ENCODE measurements at regions not wholly inside any gene's neighbourhood (a gene's known extent, or its start where the extent isn't known, plus 50 kb on each side); places are given as distances from the start of the nearest gene placed in this dataset.

DNA sequence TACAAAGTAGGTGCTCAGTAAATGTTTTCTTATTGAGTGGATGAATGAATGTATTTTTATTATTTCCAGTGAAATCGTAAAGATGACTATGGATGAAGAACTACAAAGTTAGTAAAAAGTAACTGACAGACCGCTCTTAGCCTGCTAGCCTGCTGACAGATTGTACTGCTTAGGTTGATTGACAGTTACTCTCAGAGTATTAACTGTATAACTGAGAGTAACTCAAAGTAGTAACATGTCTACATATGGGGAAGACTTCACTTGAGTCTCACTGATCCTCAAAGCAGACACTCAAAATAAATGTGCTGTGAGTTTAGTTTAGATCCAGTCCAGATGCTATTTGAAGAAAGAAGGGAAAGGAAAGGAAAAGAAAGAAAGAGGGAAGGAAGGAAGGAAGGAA is 272.3 kb upstream of the AMIGO2 start:
- H3K36me3 ChIP-seq (ENCODE audit: control insufficient read depth in 2 of 2, extremely low read depth in 1 of 2, insufficient read depth in 1 of 2, low read length in 1 of 2): no peaks in the 10 kb centered on the region
- no peaks in the 10 kb centered on the region for H3K9me3 ChIP-seq
- Mint-ChIP-seq H3K4me3 (peak overlapping the region in 1 of 3 donors; percentile 4), H3K4me1 (peaks cover 64 to 73% (median 71%) of the 10 kb centered on the region in 3 donors), H3K36me3 (peaks cover 4% of the 10 kb centered on the region), H3K27ac (peak overlapping the region; percentile 79 to 88), H3K27me3 (no peaks in the 10 kb centered on the region), H3K9me3 (no peaks in the 10 kb centered on the region)
- WGBS (ENCODE audit: insufficient coverage): no CpG with 5 or more reads among the region's 2 CpGs
- ChIA-PET POLR2A (no interaction called here), CTCF (no interaction called here)
- peaks cover 19 to 28% of the 10 kb centered on the region in 2 experiments for H3K4me1 ChIP-seq (ENCODE audit: control insufficient read depth in 1 of 2, extremely low read depth in 1 of 2, insufficient read depth in 2 of 2, low read length in 2 of 2)
- no peak overlapping the region for H3K27ac ChIP-seq (ENCODE audit: low read length)
- DNase-seq (no peak), ATAC-seq (replicated peaks in 1 of 4) (no peak)
- no peak overlapping the region for H3K4me3 ChIP-seq (ENCODE audit: control insufficient read depth in 1 of 2, extremely low read depth in 1 of 2, low read length in 1 of 2)
- no peaks in the 10 kb centered on the region for H3K27me3 ChIP-seq (replicated peaks in 1 of 2; ENCODE audit: control insufficient read depth in 2 of 2, extremely low read depth in 1 of 2, insufficient read depth in 2 of 2, low read length in 1 of 2)

DNA sequence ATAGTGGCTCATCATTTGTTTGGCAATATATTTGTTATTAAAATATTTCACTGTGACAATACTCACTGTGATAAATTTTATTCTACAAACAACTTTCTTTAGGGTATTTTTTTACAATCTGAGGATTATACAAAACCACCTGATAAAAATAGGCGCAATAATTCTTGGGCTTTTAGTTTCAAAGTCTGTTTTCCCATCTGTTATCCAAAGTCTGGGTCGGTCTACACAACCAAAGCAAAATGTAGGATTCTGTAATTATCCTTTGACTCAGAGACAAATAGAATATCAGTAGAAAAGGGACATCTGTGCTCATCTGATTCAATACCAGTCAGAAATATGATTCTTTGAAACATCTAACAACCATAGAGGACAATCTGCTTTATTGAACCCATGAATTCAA is 271.8 kb upstream of the AMIGO2 start:
- CTCF ChIA-PET: no interaction called here
- ATAC-seq (replicated peaks in 1 of 4): no peak
- no peak overlapping the region for H3K4me3 Mint-ChIP-seq

DNA sequence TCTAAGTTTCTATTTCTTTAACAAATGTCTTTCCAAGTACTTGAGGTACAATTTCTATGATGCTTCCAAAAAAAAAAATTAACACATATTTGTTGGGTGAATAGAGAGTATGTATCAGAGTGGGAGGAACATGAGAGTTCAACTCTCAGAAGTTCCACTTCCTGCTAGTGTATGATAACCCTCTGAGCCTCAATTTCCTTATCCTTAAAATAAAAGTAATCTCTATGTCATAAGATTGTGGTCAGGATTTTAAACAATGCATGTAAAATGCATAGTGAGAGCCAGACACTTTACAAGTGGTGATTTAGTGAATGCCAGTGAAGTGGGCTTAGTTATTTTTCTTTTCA is 270.3 kb upstream of the AMIGO2 start:
- DNase-seq (no peak), ATAC-seq (replicated peaks in 1 of 4) (peak in 3 of 4 experiments; percentile 75 to 81 (median 79))
- Mint-ChIP-seq H3K27me3 (no peaks in the 10 kb centered on the region), H3K9me3 (no peaks in the 10 kb centered on the region), H3K4me1 (peaks cover 46 to 67% (median 59%) of the 10 kb centered on the region in 3 donors), H3K27ac (peak overlapping the region; percentile 85 to 97), H3K4me3 (peak overlapping the region in 2 of 3 donors; percentile 13 to 39), H3K36me3 (peaks cover 4% of the 10 kb centered on the region)
- ChIA-PET CTCF (interaction anchor here (0.6 to 1.0 kb wide), 3 partner anchors 45 to 1229 kb away, joined by 3 read pairs; no protein-coding TSS in a partner anchor), POLR2A (no interaction called here)
- no peak overlapping the region for H3K27ac ChIP-seq (ENCODE audit: low read length)
- no peaks in the 10 kb centered on the region for H3K36me3 ChIP-seq (ENCODE audit: control insufficient read depth in 2 of 2, extremely low read depth in 1 of 2, insufficient read depth in 1 of 2, low read length in 1 of 2)
- no peaks in the 10 kb centered on the region for H3K9me3 ChIP-seq
- H3K27me3 ChIP-seq (replicated peaks in 1 of 2; ENCODE audit: control insufficient read depth in 2 of 2, extremely low read depth in 1 of 2, insufficient read depth in 2 of 2, low read length in 1 of 2): no peaks in the 10 kb centered on the region
- H3K4me3 ChIP-seq (ENCODE audit: control insufficient read depth in 1 of 2, extremely low read depth in 1 of 2, low read length in 1 of 2): no peak overlapping the region
- H3K4me1 ChIP-seq (ENCODE audit: control insufficient read depth in 1 of 2, extremely low read depth in 1 of 2, insufficient read depth in 2 of 2, low read length in 2 of 2): peaks cover 11 to 23% of the 10 kb centered on the region in 2 experiments

More for the DNA sequence above, 271.8 kb upstream of the AMIGO2 start:
- no peaks in the 10 kb centered on the region for H3K9me3 Mint-ChIP-seq
- peak overlapping the region; percentile 1 to 88 for H3K27ac Mint-ChIP-seq
- POLR2A ChIA-PET: no interaction called here
- DNase-seq: no peak
- peaks cover 59 to 73% (median 71%) of the 10 kb centered on the region in 3 donors for H3K4me1 Mint-ChIP-seq
- H3K27me3 Mint-ChIP-seq: no peaks in the 10 kb centered on the region
- Histone ChIP-seq H3K27ac (ENCODE audit: low read length) (no peak overlapping the region), H3K36me3 (ENCODE audit: control insufficient read depth in 2 of 2, extremely low read depth in 1 of 2, insufficient read depth in 1 of 2, low read length in 1 of 2) (no peaks in the 10 kb centered on the region), H3K27me3 (replicated peaks in 1 of 2; ENCODE audit: control insufficient read depth in 2 of 2, extremely low read depth in 1 of 2, insufficient read depth in 2 of 2, low read length in 1 of 2) (no peaks in the 10 kb centered on the region), H3K9me3 (no peaks in the 10 kb centered on the region), H3K4me3 (ENCODE audit: control insufficient read depth in 1 of 2, extremely low read depth in 1 of 2, low read length in 1 of 2) (no peak overlapping the region), H3K4me1 (ENCODE audit: control insufficient read depth in 1 of 2, extremely low read depth in 1 of 2, insufficient read depth in 2 of 2, low read length in 2 of 2) (peaks cover 18 to 27% of the 10 kb centered on the region in 2 experiments)
- no CpG with 5 or more reads among the region's 2 CpGs for WGBS (ENCODE audit: insufficient coverage)
- peaks cover 4% of the 10 kb centered on the region for H3K36me3 Mint-ChIP-seq

DNA sequence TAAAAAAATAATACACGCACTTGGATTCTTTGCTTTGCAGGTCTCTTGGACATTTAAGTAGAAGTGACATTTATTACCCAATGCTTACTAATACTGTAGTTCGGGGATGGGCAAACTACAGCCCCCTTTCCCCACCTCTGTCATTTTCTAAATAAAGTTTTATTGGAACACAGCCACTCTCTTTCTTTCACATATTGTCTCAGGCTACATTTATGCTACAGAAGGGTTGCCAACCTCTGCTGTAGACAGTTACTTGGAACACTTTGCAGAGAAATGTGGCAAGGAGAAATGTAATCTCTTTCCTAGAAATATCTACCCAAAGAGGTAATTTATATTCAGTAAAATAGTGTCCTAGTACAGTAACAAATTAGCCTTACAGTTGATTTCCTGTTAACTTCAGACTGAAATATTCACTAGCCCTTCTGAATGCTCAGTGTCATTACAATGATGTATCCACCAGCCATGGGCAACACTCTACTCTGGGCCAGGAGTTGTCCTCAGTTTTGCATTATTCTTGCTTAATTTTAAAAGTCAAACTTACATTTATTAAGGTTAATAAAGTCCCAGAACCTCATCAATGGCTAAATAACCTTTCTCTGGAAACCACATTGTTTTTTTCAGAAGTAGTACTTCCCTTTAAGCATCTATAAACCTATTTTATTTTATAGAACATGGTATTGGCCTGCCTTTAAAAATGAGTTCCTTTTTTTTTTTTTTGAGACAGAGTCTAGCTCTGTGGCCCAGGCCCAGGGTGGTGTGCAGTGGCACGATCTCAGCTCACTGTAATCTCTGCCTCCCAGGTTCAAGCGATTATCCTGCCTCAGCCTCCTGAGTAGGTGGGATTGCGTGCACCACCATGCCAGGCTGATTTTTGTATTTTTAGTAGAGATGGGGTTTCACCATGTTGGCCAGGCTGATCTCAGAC is 269.6 kb upstream of the AMIGO2 start:
- WGBS (ENCODE audit: insufficient coverage): no CpG with 5 or more reads among the region's 5 CpGs
- peaks cover 46 to 69% (median 59%) of the 10 kb centered on the region in 3 donors for H3K4me1 Mint-ChIP-seq
- H3K27ac Mint-ChIP-seq: peak overlapping the region; percentile 85 to 97
- peak in 1 of 4 experiments; percentile 14 for ATAC-seq (replicated peaks in 1 of 4)
- ChIA-PET POLR2A (interaction anchor here (0.6 kb wide), 2 partner anchors 28 to 65 kb away, joined by 3 to 5 read pairs; no protein-coding TSS in a partner anchor), CTCF (interaction anchor here (0.6 to 1.0 kb wide), 3 partner anchors 46 to 1229 kb away, joined by 3 read pairs; no protein-coding TSS in a partner anchor)
- peak overlapping the region; percentile 13 to 39 (median 13) for H3K4me3 Mint-ChIP-seq
- peaks cover 4% of the 10 kb centered on the region for H3K36me3 Mint-ChIP-seq
- Histone ChIP-seq H3K4me3 (ENCODE audit: control insufficient read depth in 1 of 2, extremely low read depth in 1 of 2, low read length in 1 of 2) (no peak overlapping the region), H3K27me3 (replicated peaks in 1 of 2; ENCODE audit: control insufficient read depth in 2 of 2, extremely low read depth in 1 of 2, insufficient read depth in 2 of 2, low read length in 1 of 2) (no peaks in the 10 kb centered on the region), H3K9me3 (no peaks in the 10 kb centered on the region), H3K27ac (ENCODE audit: low read length) (peak overlapping the region; percentile 36), H3K36me3 (ENCODE audit: control insufficient read depth in 2 of 2, extremely low read depth in 1 of 2, insufficient read depth in 1 of 2, low read length in 1 of 2) (no peaks in the 10 kb centered on the region), H3K4me1 (ENCODE audit: control insufficient read depth in 1 of 2, extremely low read depth in 1 of 2, insufficient read depth in 2 of 2, low read length in 2 of 2) (peaks cover 11 to 23% of the 10 kb centered on the region in 2 experiments)
- no peak for DNase-seq
- H3K27me3 Mint-ChIP-seq: no peaks in the 10 kb centered on the region
- no peaks in the 10 kb centered on the region for H3K9me3 Mint-ChIP-seq

GRCh38 chr12:47348206-47348605 is 268.4 kb upstream of the AMIGO2 start:
- peaks cover 11 to 23% of the 10 kb centered on the region in 2 experiments for H3K4me1 ChIP-seq (ENCODE audit: control insufficient read depth in 1 of 2, extremely low read depth in 1 of 2, insufficient read depth in 2 of 2, low read length in 2 of 2)
- ChIA-PET POLR2A (no interaction called here), CTCF (no interaction called here)
- no peak overlapping the region for H3K27ac ChIP-seq (ENCODE audit: low read length)
- no peaks in the 10 kb centered on the region for H3K36me3 ChIP-seq (ENCODE audit: control insufficient read depth in 2 of 2, extremely low read depth in 1 of 2, insufficient read depth in 1 of 2, low read length in 1 of 2)
- WGBS (ENCODE audit: insufficient coverage): no CpG with 5 or more reads among the region's 1 CpG
- peaks cover 38 to 62% (median 50%) of the 10 kb centered on the region in 3 donors for H3K4me1 Mint-ChIP-seq
- H3K4me3 Mint-ChIP-seq: no peak overlapping the region
- no peaks in the 10 kb centered on the region for H3K9me3 Mint-ChIP-seq
- H3K36me3 Mint-ChIP-seq: peaks cover 2% of the 10 kb centered on the region
- H3K27me3 Mint-ChIP-seq: no peaks in the 10 kb centered on the region
- peak overlapping the region in 1 of 2 donors; percentile 97 for H3K27ac Mint-ChIP-seq
- H3K4me3 ChIP-seq (ENCODE audit: control insufficient read depth in 1 of 2, extremely low read depth in 1 of 2, low read length in 1 of 2): no peak overlapping the region
- DNase-seq (no peak), ATAC-seq (replicated peaks in 1 of 4) (no peak)
- H3K27me3 ChIP-seq (replicated peaks in 1 of 2; ENCODE audit: control insufficient read depth in 2 of 2, extremely low read depth in 1 of 2, insufficient read depth in 2 of 2, low read length in 1 of 2): no peaks in the 10 kb centered on the region
- H3K9me3 ChIP-seq: no peaks in the 10 kb centered on the region

DNA sequence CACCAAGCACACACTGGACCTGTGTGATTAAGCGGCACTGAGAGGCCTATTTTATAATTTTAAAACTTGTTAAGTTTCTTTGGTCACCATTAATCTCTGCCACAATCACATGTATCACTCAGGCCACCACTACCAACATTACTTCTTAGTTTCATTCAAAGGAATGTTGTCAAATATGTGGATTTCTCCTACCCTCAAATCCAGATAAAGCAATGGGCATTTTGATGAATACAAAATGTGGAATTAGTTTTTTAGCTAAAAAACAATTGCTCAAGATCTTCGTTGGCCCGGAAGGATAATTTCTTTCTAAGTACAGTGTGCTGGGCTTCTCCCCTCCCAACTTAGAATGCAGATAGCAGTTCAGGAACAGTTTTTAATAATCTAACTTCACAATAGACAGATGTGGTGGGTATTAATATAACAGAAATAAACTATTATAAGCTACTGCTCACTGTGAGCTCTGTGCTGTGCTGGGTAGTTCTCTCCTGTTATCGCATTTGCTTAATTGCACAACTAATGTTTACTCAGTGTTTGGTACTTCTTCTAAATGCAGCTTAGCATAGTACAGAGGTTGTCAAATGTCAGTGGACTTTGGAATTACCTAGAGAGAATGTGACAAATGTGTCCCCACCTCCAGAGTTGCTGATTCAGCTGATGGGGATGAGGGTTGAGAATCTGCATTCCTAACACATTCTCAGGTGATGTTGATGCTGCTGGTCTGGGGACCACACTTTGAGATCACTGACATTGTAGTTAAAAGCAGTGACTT is 266.7 kb upstream of the AMIGO2 start:
- no peak overlapping the region for H3K27ac Mint-ChIP-seq
- H3K9me3 Mint-ChIP-seq: no peaks in the 10 kb centered on the region
- H3K27me3 ChIP-seq (replicated peaks in 1 of 2; ENCODE audit: control insufficient read depth in 2 of 2, extremely low read depth in 1 of 2, insufficient read depth in 2 of 2, low read length in 1 of 2): no peaks in the 10 kb centered on the region
- H3K9me3 ChIP-seq: no peaks in the 10 kb centered on the region
- no peak overlapping the region for H3K4me3 Mint-ChIP-seq
- POLR2A ChIA-PET: interaction anchor here (0.6 to 0.8 kb wide), 2 partner anchors 153 to 213 kb away, joined by 3 read pairs; no protein-coding TSS in a partner anchor
- no peaks in the 10 kb centered on the region for H3K27me3 Mint-ChIP-seq
- CTCF ChIA-PET: no interaction called here
- DNase-seq (no peak), ATAC-seq (replicated peaks in 1 of 4) (no peak)
- no peak overlapping the region for H3K4me3 ChIP-seq (ENCODE audit: control insufficient read depth in 1 of 2, extremely low read depth in 1 of 2, low read length in 1 of 2)
- peaks cover 11 to 23% of the 10 kb centered on the region in 2 experiments for H3K4me1 ChIP-seq (ENCODE audit: control insufficient read depth in 1 of 2, extremely low read depth in 1 of 2, insufficient read depth in 2 of 2, low read length in 2 of 2)
- H3K4me1 Mint-ChIP-seq: peaks cover 28 to 46% (median 38%) of the 10 kb centered on the region in 3 donors
- WGBS (ENCODE audit: insufficient coverage): no CpG with 5 or more reads among the region's 4 CpGs
- no peaks in the 10 kb centered on the region for H3K36me3 ChIP-seq (ENCODE audit: control insufficient read depth in 2 of 2, extremely low read depth in 1 of 2, insufficient read depth in 1 of 2, low read length in 1 of 2)
- H3K36me3 Mint-ChIP-seq: peaks cover 2% of the 10 kb centered on the region
- no peak overlapping the region for H3K27ac ChIP-seq (ENCODE audit: low read length)

All from T-cell (primary cell).